A549 (cell line): ENCODE measurements at regions not wholly inside any gene's neighbourhood (a gene's known extent, or its start where the extent isn't known, plus 50 kb on each side); places are given as distances from the start of the nearest gene placed in this dataset.

Experiments
- CHD2 ChIP-seq: fragments of 150-350 bp; IDR thresholded peaks from 2 replicates; pipeline ENCODE4 v1.6.1; 2014; ENCODE audit warnings: low read length; ENCODE audit not compliant: partially characterized antibody
- POLR2A ChIP-seq: IDR thresholded peaks from 2 replicates; pipeline ENCODE4 v1.6.1; 2012; ENCODE audit warnings: mild to moderate bottlenecking, low read length
- ZC3H11A ChIP-seq: fragments of 450-650 bp; IDR thresholded peaks from 2 replicates; pipeline ENCODE4 v1.6.1; 2014; ENCODE audit warnings: antibody characterized with exemption, mild to moderate bottlenecking
- TF ChIP-seq, protein P1 (sequence below): fragments of >200 bp; sonication (Bioruptor Twin); formaldehyde crosslinking; IDR thresholded peaks from 3 replicates; pipeline ENCODE4 v1.5.1; 2016
- TF ChIP-seq, protein P2 (sequence below): fragments of 450-650 bp; IDR thresholded peaks from 2 replicates; pipeline ENCODE4 v1.6.1; 2014; ENCODE audit warnings: antibody characterized with exemption

DNA sequence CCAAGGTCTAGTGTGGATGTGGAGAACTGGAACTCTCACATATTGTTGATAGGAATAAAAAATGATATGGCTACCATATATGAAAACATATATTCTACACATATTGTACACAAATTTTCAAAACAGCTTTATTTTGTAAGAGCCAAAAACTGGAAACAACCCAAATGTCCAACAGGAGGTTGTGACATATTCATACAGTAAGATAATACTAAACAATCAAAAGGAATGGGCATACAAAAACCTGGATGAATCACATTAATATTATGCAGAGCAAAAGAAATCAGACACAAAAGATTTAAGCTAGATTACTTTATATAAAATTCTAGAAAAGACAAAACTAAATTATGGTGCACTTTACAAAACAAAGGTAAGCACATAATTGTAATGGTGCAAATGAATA lies 223.9 kb downstream of the SIM1 start:
- TF ChIP-seq POLR2A (no peak), ZC3H11A (no peak), CHD2 (no peak)
- TF ChIP-seq, protein P1, sequence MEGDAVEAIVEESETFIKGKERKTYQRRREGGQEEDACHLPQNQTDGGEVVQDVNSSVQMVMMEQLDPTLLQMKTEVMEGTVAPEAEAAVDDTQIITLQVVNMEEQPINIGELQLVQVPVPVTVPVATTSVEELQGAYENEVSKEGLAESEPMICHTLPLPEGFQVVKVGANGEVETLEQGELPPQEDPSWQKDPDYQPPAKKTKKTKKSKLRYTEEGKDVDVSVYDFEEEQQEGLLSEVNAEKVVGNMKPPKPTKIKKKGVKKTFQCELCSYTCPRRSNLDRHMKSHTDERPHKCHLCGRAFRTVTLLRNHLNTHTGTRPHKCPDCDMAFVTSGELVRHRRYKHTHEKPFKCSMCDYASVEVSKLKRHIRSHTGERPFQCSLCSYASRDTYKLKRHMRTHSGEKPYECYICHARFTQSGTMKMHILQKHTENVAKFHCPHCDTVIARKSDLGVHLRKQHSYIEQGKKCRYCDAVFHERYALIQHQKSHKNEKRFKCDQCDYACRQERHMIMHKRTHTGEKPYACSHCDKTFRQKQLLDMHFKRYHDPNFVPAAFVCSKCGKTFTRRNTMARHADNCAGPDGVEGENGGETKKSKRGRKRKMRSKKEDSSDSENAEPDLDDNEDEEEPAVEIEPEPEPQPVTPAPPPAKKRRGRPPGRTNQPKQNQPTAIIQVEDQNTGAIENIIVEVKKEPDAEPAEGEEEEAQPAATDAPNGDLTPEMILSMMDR: no peak
- TF ChIP-seq, protein P2, sequence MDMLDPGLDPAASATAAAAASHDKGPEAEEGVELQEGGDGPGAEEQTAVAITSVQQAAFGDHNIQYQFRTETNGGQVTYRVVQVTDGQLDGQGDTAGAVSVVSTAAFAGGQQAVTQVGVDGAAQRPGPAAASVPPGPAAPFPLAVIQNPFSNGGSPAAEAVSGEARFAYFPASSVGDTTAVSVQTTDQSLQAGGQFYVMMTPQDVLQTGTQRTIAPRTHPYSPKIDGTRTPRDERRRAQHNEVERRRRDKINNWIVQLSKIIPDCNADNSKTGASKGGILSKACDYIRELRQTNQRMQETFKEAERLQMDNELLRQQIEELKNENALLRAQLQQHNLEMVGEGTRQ: no peak
